ENCODE measurements at regions not wholly inside any gene's neighbourhood (a gene's known extent, or its start where the extent isn't known, plus 50 kb on each side); places are given as distances from the start of the nearest gene placed in this dataset.

DNA sequence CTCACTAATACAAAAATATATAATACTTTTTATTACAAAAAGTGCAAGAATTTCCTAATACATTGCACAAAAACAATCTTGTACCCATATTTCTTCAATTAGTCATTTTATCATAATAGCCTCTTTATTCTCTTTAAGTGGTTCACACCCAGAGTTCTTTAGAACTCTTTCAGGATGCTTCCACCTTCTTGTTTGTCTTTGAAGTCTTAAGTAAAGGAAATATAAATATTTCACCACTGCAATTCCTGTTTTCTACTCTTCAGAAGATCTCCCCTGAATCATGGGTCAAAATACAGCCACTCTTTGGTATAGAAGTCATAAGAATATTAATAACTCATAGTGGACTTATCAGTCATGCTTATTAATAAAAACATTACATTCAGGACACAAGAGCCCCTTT lies 293.0 kb downstream of the ATPSCKMT start:
- H2AFZ ChIP-seq (ENCODE audit: low read depth, low read length, poor library complexity, severe bottlenecking): no peak overlapping the region
- no peaks in the 10 kb centered on the region for H3K4me1 ChIP-seq (ENCODE audit: control insufficient read depth in 1 of 2, insufficient read depth in 2 of 2, low read length in 2 of 2)
- no peak overlapping the region for H3K27ac ChIP-seq (ENCODE audit: low read depth, low read length)
- CTCF ChIA-PET: no interaction called here
- POLR2A ChIA-PET: no interaction called here
- DNase-seq (ENCODE audit: low read depth, low spot score) (no peak), ATAC-seq (no peak)
- no peaks in the 10 kb centered on the region for H4K20me1 ChIP-seq (ENCODE audit: insufficient read depth)
- no peaks in the 10 kb centered on the region for H3K9me3 ChIP-seq (ENCODE audit: control insufficient read depth in 1 of 2, insufficient read depth in 1 of 2, low read depth in 1 of 2, low read length in 2 of 2)
- H3K4me2 ChIP-seq (ENCODE audit: low read length): no peak overlapping the region
- no peak overlapping the region for H3K4me3 ChIP-seq (replicated peaks in 1 of 2; ENCODE audit: low read depth in 1 of 2, low read length in 2 of 2)
- no peaks in the 10 kb centered on the region for H3K79me2 ChIP-seq (ENCODE audit: insufficient read depth, low read length)
- no peaks in the 10 kb centered on the region for H3K9me2 ChIP-seq (ENCODE audit: insufficient read depth)
- BruUV-seq (replicated peaks): no TSS peak
- H3K27me3 ChIP-seq (ENCODE audit: insufficient read depth, low read length): peaks cover 5% of the 10 kb centered on the region; the same call in 1 of the 2 replicates
- TF ChIP-seq POLR2A (IDR thresholded peaks at IDR 0.05; ENCODE audit: borderline replicate concordance, extremely low read depth, insufficient read depth, insufficient read length) (no peak), TCF7L2 (IDR thresholded peaks at IDR 0.05; ENCODE audit: borderline replicate concordance, extremely low read depth, insufficient read depth, insufficient read length) (no peak), FOSL1 (IDR thresholded peaks at IDR 0.05; ENCODE audit: low read depth) (no peak)
- no peak overlapping the region for H3K9ac ChIP-seq (ENCODE audit: low read length)
- no peaks in the 10 kb centered on the region for H3K36me3 ChIP-seq (ENCODE audit: control insufficient read depth in 1 of 2, insufficient read depth in 2 of 2, low read length in 2 of 2)
- intact Hi-C loops (cut with micrococcal nuclease): no loop called here
- RAD21 ChIA-PET (ENCODE audit: low non-redundant PET in 1 of 2, low total read pairs in 2 of 2, uncharacterized antibody in 2 of 2, unreplicated experiment in 2 of 2): no interaction called here

DNA sequence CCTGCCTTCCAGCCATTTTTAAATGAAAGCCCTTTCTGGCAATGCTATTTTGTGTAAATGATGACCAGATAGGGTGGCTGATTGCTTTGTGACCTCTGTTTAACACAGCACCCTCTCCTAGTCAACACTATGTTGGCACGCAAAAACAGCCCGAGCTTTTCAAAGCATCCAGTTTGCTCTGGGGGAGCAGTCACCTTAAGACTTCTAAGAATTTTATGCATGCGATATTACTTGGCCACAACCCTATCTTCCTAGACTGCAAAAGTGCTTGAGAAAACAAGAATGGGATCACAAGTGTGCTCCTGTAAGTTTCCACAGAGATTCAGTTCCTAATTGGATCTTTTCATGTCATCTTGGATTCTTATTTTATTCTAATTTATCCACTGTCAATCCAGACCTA lies 294.1 kb downstream of the ATPSCKMT start:
- CTCF ChIA-PET: no interaction called here
- RAD21 ChIA-PET (ENCODE audit: low non-redundant PET in 1 of 2, low total read pairs in 2 of 2, uncharacterized antibody in 2 of 2, unreplicated experiment in 2 of 2): no interaction called here
- POLR2A ChIA-PET: no interaction called here
- Histone ChIP-seq H4K20me1 (ENCODE audit: insufficient read depth) (no peaks in the 10 kb centered on the region), H3K27me3 (ENCODE audit: insufficient read depth, low read length) (peaks cover 5% of the 10 kb centered on the region; the same call in 1 of the 2 replicates), H3K4me1 (ENCODE audit: control insufficient read depth in 1 of 2, insufficient read depth in 2 of 2, low read length in 2 of 2) (no peaks in the 10 kb centered on the region), H3K9me2 (ENCODE audit: insufficient read depth) (no peaks in the 10 kb centered on the region), H3K4me3 (replicated peaks in 1 of 2; ENCODE audit: low read depth in 1 of 2, low read length in 2 of 2) (no peak overlapping the region), H3K36me3 (ENCODE audit: control insufficient read depth in 1 of 2, insufficient read depth in 2 of 2, low read length in 2 of 2) (no peaks in the 10 kb centered on the region), H3K9me3 (ENCODE audit: control insufficient read depth in 1 of 2, insufficient read depth in 1 of 2, low read depth in 1 of 2, low read length in 2 of 2) (no peaks in the 10 kb centered on the region), H3K9ac (ENCODE audit: low read length) (no peak overlapping the region), H2AFZ (ENCODE audit: low read depth, low read length, poor library complexity, severe bottlenecking) (no peak overlapping the region), H3K27ac (ENCODE audit: low read depth, low read length) (no peak overlapping the region), H3K4me2 (ENCODE audit: low read length) (no peak overlapping the region), H3K79me2 (ENCODE audit: insufficient read depth, low read length) (no peaks in the 10 kb centered on the region)
- TF ChIP-seq POLR2AphosphoS5 (IDR thresholded peaks at IDR 0.05; ENCODE audit: low read depth, low read length) (no peak), CTCF (IDR thresholded peaks at IDR 0.05 in 2 of 3, conservative IDR thresholded peaks at IDR 0.05 in 1 of 3; ENCODE audit: borderline replicate concordance in 1 of 3, insufficient read depth in 1 of 3, low read depth in 2 of 3, low read length in 2 of 3) (no peak), FOSL1 (IDR thresholded peaks at IDR 0.05; ENCODE audit: low read depth) (no peak), SIN3A (IDR thresholded peaks at IDR 0.05; ENCODE audit: low read depth) (no peak), SRF (IDR thresholded peaks at IDR 0.05; ENCODE audit: low read depth) (no peak), POLR2A (IDR thresholded peaks at IDR 0.05; ENCODE audit: borderline replicate concordance, extremely low read depth, insufficient read depth, insufficient read length) (no peak), SP1 (IDR thresholded peaks at IDR 0.05; ENCODE audit: low read depth) (no peak), YY1 (IDR thresholded peaks at IDR 0.05; ENCODE audit: extremely low read depth, insufficient replicate concordance, low read depth, low read length) (no peak), ATF3 (IDR thresholded peaks at IDR 0.05) (no peak), ZFX (IDR thresholded peaks at IDR 0.05) (no peak), EGR1 (IDR thresholded peaks at IDR 0.05; ENCODE audit: low read depth) (no peak), CBX3 (IDR thresholded peaks at IDR 0.05; ENCODE audit: low read depth) (no peak), ZNF274 (IDR thresholded peaks at IDR 0.05; ENCODE audit: low read depth, low read length) (no peak), ELF1 (IDR thresholded peaks at IDR 0.05; ENCODE audit: borderline replicate concordance, low read depth) (no peak)
- TF ChIP-seq, protein P1, sequence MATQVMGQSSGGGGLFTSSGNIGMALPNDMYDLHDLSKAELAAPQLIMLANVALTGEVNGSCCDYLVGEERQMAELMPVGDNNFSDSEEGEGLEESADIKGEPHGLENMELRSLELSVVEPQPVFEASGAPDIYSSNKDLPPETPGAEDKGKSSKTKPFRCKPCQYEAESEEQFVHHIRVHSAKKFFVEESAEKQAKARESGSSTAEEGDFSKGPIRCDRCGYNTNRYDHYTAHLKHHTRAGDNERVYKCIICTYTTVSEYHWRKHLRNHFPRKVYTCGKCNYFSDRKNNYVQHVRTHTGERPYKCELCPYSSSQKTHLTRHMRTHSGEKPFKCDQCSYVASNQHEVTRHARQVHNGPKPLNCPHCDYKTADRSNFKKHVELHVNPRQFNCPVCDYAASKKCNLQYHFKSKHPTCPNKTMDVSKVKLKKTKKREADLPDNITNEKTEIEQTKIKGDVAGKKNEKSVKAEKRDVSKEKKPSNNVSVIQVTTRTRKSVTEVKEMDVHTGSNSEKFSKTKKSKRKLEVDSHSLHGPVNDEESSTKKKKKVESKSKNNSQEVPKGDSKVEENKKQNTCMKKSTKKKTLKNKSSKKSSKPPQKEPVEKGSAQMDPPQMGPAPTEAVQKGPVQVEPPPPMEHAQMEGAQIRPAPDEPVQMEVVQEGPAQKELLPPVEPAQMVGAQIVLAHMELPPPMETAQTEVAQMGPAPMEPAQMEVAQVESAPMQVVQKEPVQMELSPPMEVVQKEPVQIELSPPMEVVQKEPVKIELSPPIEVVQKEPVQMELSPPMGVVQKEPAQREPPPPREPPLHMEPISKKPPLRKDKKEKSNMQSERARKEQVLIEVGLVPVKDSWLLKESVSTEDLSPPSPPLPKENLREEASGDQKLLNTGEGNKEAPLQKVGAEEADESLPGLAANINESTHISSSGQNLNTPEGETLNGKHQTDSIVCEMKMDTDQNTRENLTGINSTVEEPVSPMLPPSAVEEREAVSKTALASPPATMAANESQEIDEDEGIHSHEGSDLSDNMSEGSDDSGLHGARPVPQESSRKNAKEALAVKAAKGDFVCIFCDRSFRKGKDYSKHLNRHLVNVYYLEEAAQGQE (IDR thresholded peaks at IDR 0.05; ENCODE audit: low read depth): no peak
- TF ChIP-seq, protein P2, sequence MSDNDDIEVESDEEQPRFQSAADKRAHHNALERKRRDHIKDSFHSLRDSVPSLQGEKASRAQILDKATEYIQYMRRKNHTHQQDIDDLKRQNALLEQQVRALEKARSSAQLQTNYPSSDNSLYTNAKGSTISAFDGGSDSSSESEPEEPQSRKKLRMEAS (IDR thresholded peaks at IDR 0.05): no peak
- no TSS peak for BruUV-seq (replicated peaks)
- intact Hi-C loops (cut with micrococcal nuclease): no loop called here
- ATAC-seq: no peak
- no peak for DNase-seq (ENCODE audit: low read depth, low spot score)
